Chondrocyte (in vitro differentiated cells): ENCODE measurements at regions not wholly inside any gene's neighbourhood (a gene's known extent, or its start where the extent isn't known, plus 50 kb on each side); places are given as distances from the start of the nearest gene placed in this dataset.

ENCODE experiments used
- DNase-seq: peaks from one replicate; pipeline ENCODE4 v3.0.0; 2021; ENCODE audit warnings: mixed read lengths, low spot score
- H3K27ac Mint-ChIP-seq: one replicate; pipeline ENCODE4 v1.8.0; 2021; ENCODE audit warnings: mild to moderate bottlenecking, moderate library complexity, mixed read lengths; ENCODE audit not compliant: unreplicated experiment
- H3K27me3 Mint-ChIP-seq: 2 replicates; pipeline ENCODE4 v1.8.0; 2021; ENCODE audit warnings: low read depth, mixed read lengths
- H3K36me3 Mint-ChIP-seq: 2 replicates; pipeline ENCODE4 v1.8.0; 2021; ENCODE audit warnings: low read depth, mixed read lengths
- H3K4me1 Mint-ChIP-seq: 2 replicates; pipeline ENCODE4 v1.8.0; 2021; ENCODE audit warnings: low read depth, mild to moderate bottlenecking, mixed read lengths
- H3K4me3 Mint-ChIP-seq: one replicate; pipeline ENCODE4 v1.8.0; 2021; ENCODE audit warnings: mild to moderate bottlenecking, moderate library complexity, mixed read lengths; ENCODE audit not compliant: unreplicated experiment
- H3K9me3 Mint-ChIP-seq: 2 replicates; pipeline ENCODE4 v1.8.0; 2021; ENCODE audit warnings: low read depth, mixed read lengths
- CTCF ChIP-seq: fragments of 200-600 bp; sonication (generic); IDR thresholded peaks from 2 replicates; pipeline ENCODE4 v1.5.0; 2021; ENCODE audit warnings: antibody characterized with exemption, mild to moderate bottlenecking, moderate library complexity

GRCh38 chr12:124419292-124420040 is 124.6 kb downstream of the RFLNA start:
- Mint-ChIP-seq H3K36me3 (peaks cover 19% of the 10 kb centered on the region), H3K27me3 (no peaks in the 10 kb centered on the region), H3K4me3 (no peak overlapping the region), H3K27ac (peak overlapping the region; percentile 86), H3K4me1 (peaks cover 58% of the 10 kb centered on the region), H3K9me3 (no peaks in the 10 kb centered on the region)
- TF ChIP-seq CTCF, result no peak
- DNase-seq, result no peak

- no peak for TF ChIP-seq CTCF
- H3K9me3 Mint-ChIP-seq, result no peaks in the 10 kb centered on the region
- peaks cover 51% of the 10 kb centered on the region for H3K4me1 Mint-ChIP-seq
- DNase-seq, result no peak
- no peak overlapping the region for H3K4me3 Mint-ChIP-seq
- no peaks in the 10 kb centered on the region for H3K27me3 Mint-ChIP-seq
- H3K27ac Mint-ChIP-seq, result peak overlapping the region; percentile 86
- H3K36me3 Mint-ChIP-seq, result peaks cover 19% of the 10 kb centered on the region
Observed at GRCh38 chr12:124418791-124419190, 123.9 kb downstream of the RFLNA start.

- Mint-ChIP-seq H3K4me3 (no peak overlapping the region), H3K27me3 (no peaks in the 10 kb centered on the region), H3K9me3 (no peaks in the 10 kb centered on the region), H3K36me3 (peaks cover 19% of the 10 kb centered on the region), H3K4me1 (peaks cover 49% of the 10 kb centered on the region), H3K27ac (no peak overlapping the region)
- DNase-seq, result no peak
- TF ChIP-seq CTCF, result no peak
Observed at GRCh38 chr12:124418156-124418555, 123.3 kb downstream of the RFLNA start.

GRCh38 chr12:124416516-124417395 is 121.9 kb downstream of the RFLNA start:
- DNase-seq, result no peak
- H3K36me3 Mint-ChIP-seq, result peaks cover 19% of the 10 kb centered on the region

More at GRCh38 chr12:124416516-124417395, 121.9 kb downstream of the RFLNA start:
- no peak for TF ChIP-seq CTCF
- Mint-ChIP-seq H3K4me1 (peaks cover 37% of the 10 kb centered on the region), H3K9me3 (no peaks in the 10 kb centered on the region), H3K27ac (no peak overlapping the region), H3K4me3 (no peak overlapping the region), H3K27me3 (no peaks in the 10 kb centered on the region)
